IgD-negative memory B cell (primary cell): ENCODE measurements at regions not wholly inside any gene's neighbourhood (a gene's known extent, or its start where the extent isn't known, plus 50 kb on each side); places are given as distances from the start of the nearest gene placed in this dataset.

Source experiments
- H3K27ac Mint-ChIP-seq, 3 donors: one replicate each; pipeline ENCODE4 v1.8.0; 2020 to 2022; ENCODE audit warnings: mild to moderate bottlenecking in 3 of 3, mixed read lengths in 3 of 3, moderate library complexity in 1 of 3
- H3K27me3 Mint-ChIP-seq: one replicate; pipeline ENCODE4 v1.8.0; 2021; ENCODE audit warnings: mixed read lengths
- H3K36me3 Mint-ChIP-seq: one replicate; pipeline ENCODE4 v1.8.0; 2020; ENCODE audit warnings: mild to moderate bottlenecking, mixed read lengths
- H3K4me1 Mint-ChIP-seq, 3 donors: one replicate each; pipeline ENCODE4 v1.8.0; 2020 to 2022; ENCODE audit warnings: mixed read lengths in 3 of 3, mild to moderate bottlenecking in 1 of 3
- H3K4me3 Mint-ChIP-seq, 4 donors: one replicate each; pipeline ENCODE4 v1.8.0; 2020 to 2022; ENCODE audit warnings: mild to moderate bottlenecking in 4 of 4, mixed read lengths in 4 of 4, moderate library complexity in 3 of 4
- H3K9me3 Mint-ChIP-seq, 3 donors: one replicate each; pipeline ENCODE4 v1.8.0; 2020 to 2021; ENCODE audit warnings: mixed read lengths in 3 of 3, mild to moderate bottlenecking in 1 of 3

DNA sequence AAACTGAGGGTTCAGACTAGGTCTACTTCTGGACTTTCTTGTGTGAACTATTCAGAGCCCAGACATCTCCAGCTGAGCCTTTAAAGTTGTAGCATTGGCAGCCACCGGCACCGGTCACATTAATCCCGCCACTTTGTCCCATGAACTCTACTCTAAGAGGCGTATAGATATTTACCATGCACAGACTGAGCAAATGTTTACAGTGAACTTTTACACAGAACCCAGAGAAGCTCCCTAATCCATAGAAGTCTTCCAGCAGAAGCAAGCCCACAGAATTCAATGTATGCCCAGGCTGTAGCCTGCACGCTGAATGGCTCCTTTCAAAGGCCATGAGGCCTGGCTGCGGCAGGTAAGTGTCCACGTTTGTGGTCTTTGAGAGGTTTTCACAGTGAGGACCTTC, 466.9 kb downstream of the ENC1 start:
- no peaks in the 10 kb centered on the region for H3K27me3 Mint-ChIP-seq
- no peak overlapping the region for H3K4me3 Mint-ChIP-seq
- H3K27ac Mint-ChIP-seq: no peak overlapping the region
- peaks cover 2% of the 10 kb centered on the region for H3K36me3 Mint-ChIP-seq
- no peaks in the 10 kb centered on the region for H3K4me1 Mint-ChIP-seq
- H3K9me3 Mint-ChIP-seq: peaks cover 0 to 4% (median 0%) of the 10 kb centered on the region in 3 donors

DNA sequence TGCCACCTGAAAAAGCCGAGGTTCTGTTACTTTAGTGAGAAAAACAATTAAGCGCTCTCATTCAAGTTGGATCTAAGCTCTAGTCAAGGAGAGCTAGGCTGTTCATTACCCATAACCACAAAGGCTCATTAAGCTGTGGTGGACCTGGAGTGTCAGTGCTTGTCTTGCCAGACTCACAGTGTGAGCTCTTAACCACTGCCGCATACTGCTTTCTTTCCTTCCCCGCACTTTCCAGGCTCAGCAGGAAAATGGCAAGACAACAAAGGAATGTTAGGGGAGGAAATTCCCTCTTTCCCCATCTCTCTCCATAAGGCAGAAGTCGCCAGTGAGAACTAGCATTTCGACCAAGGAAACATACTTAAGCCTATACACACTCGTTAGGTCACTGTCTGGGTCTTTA, 467.3 kb downstream of the ENC1 start:
- Mint-ChIP-seq H3K36me3 (peaks cover 2% of the 10 kb centered on the region), H3K27me3 (no peaks in the 10 kb centered on the region), H3K9me3 (peaks cover 0 to 4% (median 0%) of the 10 kb centered on the region in 3 donors), H3K4me3 (no peak overlapping the region), H3K27ac (no peak overlapping the region), H3K4me1 (no peaks in the 10 kb centered on the region)

DNA sequence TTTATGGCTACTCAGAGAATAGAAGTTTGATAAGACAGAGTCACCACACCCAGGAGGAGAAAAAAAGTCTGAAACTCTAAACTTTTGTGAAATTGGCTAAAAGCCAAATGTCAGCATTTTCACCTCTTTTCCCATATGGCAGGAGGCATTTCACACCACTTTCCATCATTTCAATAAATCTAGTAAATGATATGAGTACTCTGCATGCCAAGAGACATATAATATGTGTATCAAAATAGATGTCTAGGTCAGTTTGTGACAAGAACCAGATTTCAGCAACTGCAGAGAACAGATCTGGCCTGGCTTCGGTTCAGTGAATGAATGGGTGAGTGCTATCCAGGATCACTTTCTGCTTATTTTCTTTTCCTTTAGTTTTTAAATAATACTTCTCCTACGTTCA, 470.8 kb downstream of the ENC1 start:
- Mint-ChIP-seq H3K4me3 (no peak overlapping the region), H3K27me3 (peaks cover 1% of the 10 kb centered on the region), H3K36me3 (peaks cover 2% of the 10 kb centered on the region), H3K9me3 (peaks cover 0 to 2% (median 0%) of the 10 kb centered on the region in 3 donors), H3K4me1 (no peaks in the 10 kb centered on the region), H3K27ac (peak overlapping the region in 1 of 3 donors; percentile 47)

- Mint-ChIP-seq H3K4me3 (no peak overlapping the region), H3K9me3 (no peaks in the 10 kb centered on the region), H3K27ac (no peak overlapping the region), H3K27me3 (peaks cover 4% of the 10 kb centered on the region), H3K4me1 (peaks cover 0 to 2% (median 0%) of the 10 kb centered on the region in 3 donors), H3K36me3 (peaks cover 2% of the 10 kb centered on the region)
These were observed 472.6 kb downstream of the ENC1 start for GRCh38 chr5:74167930-74168315.

- Mint-ChIP-seq H3K4me3 (no peak overlapping the region), H3K4me1 (peaks cover 0 to 2% (median 0%) of the 10 kb centered on the region in 3 donors), H3K9me3 (no peaks in the 10 kb centered on the region), H3K27me3 (peaks cover 4% of the 10 kb centered on the region), H3K27ac (no peak overlapping the region), H3K36me3 (peaks cover 2% of the 10 kb centered on the region)
These were observed 473.2 kb downstream of the ENC1 start for GRCh38 chr5:74167206-74167929.

- H3K9me3 Mint-ChIP-seq: no peaks in the 10 kb centered on the region
- peaks cover 2% of the 10 kb centered on the region for H3K36me3 Mint-ChIP-seq
- peaks cover 0 to 2% (median 0%) of the 10 kb centered on the region in 3 donors for H3K4me1 Mint-ChIP-seq
- no peak overlapping the region for H3K4me3 Mint-ChIP-seq
- H3K27ac Mint-ChIP-seq: no peak overlapping the region
- peaks cover 4% of the 10 kb centered on the region for H3K27me3 Mint-ChIP-seq
These were observed 474.5 kb downstream of the ENC1 start for GRCh38 chr5:74166064-74166463.

- H3K4me1 Mint-ChIP-seq: peaks cover 0 to 2% (median 0%) of the 10 kb centered on the region in 3 donors
- no peak overlapping the region for H3K4me3 Mint-ChIP-seq
- peaks cover 2% of the 10 kb centered on the region for H3K36me3 Mint-ChIP-seq
- no peak overlapping the region for H3K27ac Mint-ChIP-seq
- H3K27me3 Mint-ChIP-seq: peaks cover 4% of the 10 kb centered on the region
- H3K9me3 Mint-ChIP-seq: no peaks in the 10 kb centered on the region
These were observed 475.7 kb downstream of the ENC1 start for GRCh38 chr5:74164725-74165235.

DNA sequence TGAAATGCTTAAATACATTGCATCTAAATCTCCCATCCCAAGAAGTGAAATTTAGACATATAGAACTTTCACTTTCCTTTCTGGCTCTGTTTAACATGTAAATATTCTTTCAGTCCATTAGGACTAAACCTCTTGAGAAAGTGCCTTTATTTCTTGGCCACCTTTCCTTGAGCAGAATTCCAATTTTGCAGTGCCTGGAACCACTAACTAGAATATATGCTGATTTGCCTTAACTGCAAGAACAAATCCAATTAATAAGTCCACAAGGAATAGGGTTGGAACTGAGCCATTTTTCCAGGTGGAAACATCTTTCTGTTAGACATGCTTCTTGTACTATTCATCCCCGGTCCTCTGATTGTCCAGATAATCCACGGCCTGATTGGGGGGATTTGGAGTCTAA, 478.0 kb downstream of the ENC1 start:
- Mint-ChIP-seq H3K36me3 (peaks cover 2% of the 10 kb centered on the region), H3K9me3 (no peaks in the 10 kb centered on the region), H3K27me3 (peaks cover 4% of the 10 kb centered on the region), H3K4me1 (peaks cover 0 to 2% (median 0%) of the 10 kb centered on the region in 3 donors), H3K4me3 (no peak overlapping the region), H3K27ac (no peak overlapping the region)

GRCh38 chr5:74161170-74161569, 479.4 kb downstream of the ENC1 start:
- no peaks in the 10 kb centered on the region for H3K36me3 Mint-ChIP-seq
- peaks cover 4% of the 10 kb centered on the region for H3K27me3 Mint-ChIP-seq
- no peaks in the 10 kb centered on the region for H3K9me3 Mint-ChIP-seq
- H3K4me3 Mint-ChIP-seq: no peak overlapping the region
- H3K27ac Mint-ChIP-seq: no peak overlapping the region
- H3K4me1 Mint-ChIP-seq: peaks cover 0 to 2% (median 0%) of the 10 kb centered on the region in 3 donors

GRCh38 chr5:74156728-74157383, 483.7 kb downstream of the ENC1 start:
- Mint-ChIP-seq H3K4me3 (no peak overlapping the region), H3K27me3 (no peaks in the 10 kb centered on the region), H3K4me1 (no peaks in the 10 kb centered on the region), H3K27ac (no peak overlapping the region), H3K36me3 (no peaks in the 10 kb centered on the region), H3K9me3 (no peaks in the 10 kb centered on the region)

- Mint-ChIP-seq H3K4me3 (no peak overlapping the region), H3K27ac (no peak overlapping the region), H3K4me1 (no peaks in the 10 kb centered on the region), H3K36me3 (no peaks in the 10 kb centered on the region), H3K9me3 (no peaks in the 10 kb centered on the region), H3K27me3 (peaks cover 1% of the 10 kb centered on the region)
These were observed 485.0 kb downstream of the ENC1 start for GRCh38 chr5:74155501-74155900.

DNA sequence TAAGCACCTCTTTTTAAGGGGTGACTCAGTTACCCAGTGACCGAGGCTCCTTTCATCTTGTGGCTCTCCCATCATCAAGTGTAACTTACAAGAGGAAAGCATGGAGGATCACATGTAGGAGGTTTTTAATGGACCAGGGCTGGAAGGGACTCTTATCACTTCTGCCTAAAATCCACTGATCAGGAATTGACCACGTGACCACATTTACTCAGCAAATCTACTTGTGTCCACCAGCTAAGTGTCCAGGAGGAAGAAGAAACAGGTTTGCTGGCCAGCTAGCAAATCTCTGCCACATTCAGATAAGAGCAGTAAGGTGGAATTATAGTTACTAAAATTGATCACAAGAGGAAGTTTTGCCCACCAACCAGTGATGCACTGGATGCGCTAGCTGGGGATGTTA, 486.0 kb downstream of the ENC1 start:
- Mint-ChIP-seq H3K9me3 (no peaks in the 10 kb centered on the region), H3K27ac (no peak overlapping the region), H3K36me3 (no peaks in the 10 kb centered on the region), H3K4me3 (no peak overlapping the region), H3K27me3 (peaks cover 4% of the 10 kb centered on the region), H3K4me1 (no peaks in the 10 kb centered on the region)

GRCh38 chr5:74153255-74153790, 487.2 kb downstream of the ENC1 start:
- Mint-ChIP-seq H3K4me1 (no peaks in the 10 kb centered on the region), H3K4me3 (no peak overlapping the region), H3K27me3 (peaks cover 4% of the 10 kb centered on the region), H3K36me3 (no peaks in the 10 kb centered on the region), H3K27ac (no peak overlapping the region), H3K9me3 (no peaks in the 10 kb centered on the region)

GRCh38 chr5:74152625-74153254, 487.8 kb downstream of the ENC1 start:
- H3K36me3 Mint-ChIP-seq: no peaks in the 10 kb centered on the region
- no peaks in the 10 kb centered on the region for H3K9me3 Mint-ChIP-seq
- H3K4me1 Mint-ChIP-seq: no peaks in the 10 kb centered on the region
- no peak overlapping the region for H3K4me3 Mint-ChIP-seq
- no peak overlapping the region for H3K27ac Mint-ChIP-seq
- H3K27me3 Mint-ChIP-seq: peaks cover 8% of the 10 kb centered on the region

- H3K4me3 Mint-ChIP-seq: no peak overlapping the region
- no peak overlapping the region for H3K27ac Mint-ChIP-seq
- H3K9me3 Mint-ChIP-seq: no peaks in the 10 kb centered on the region
- peaks cover 8% of the 10 kb centered on the region for H3K27me3 Mint-ChIP-seq
- no peaks in the 10 kb centered on the region for H3K36me3 Mint-ChIP-seq
- H3K4me1 Mint-ChIP-seq: no peaks in the 10 kb centered on the region
These were observed 488.4 kb downstream of the ENC1 start for GRCh38 chr5:74152136-74152535.
